IPS DF 6.9 (cell line): ENCODE measurements at regions not wholly inside any gene's neighbourhood (a gene's known extent, or its start where the extent isn't known, plus 50 kb on each side); places are given as distances from the start of the nearest gene placed in this dataset.

Experiments
- DNase-seq: peaks from one replicate; pipeline ENCODE4 v3.0.0-alpha.2; 2013; ENCODE audit warnings: low read depth, low spot score
- H3K27ac ChIP-seq: one replicate; pipeline ENCODE4 v1.5.1; 2013; ENCODE audit warnings: low read length, control low read depth
- H3K27me3 ChIP-seq: 2 replicates; pipeline ENCODE4 v1.6.1; 2013; ENCODE audit warnings: mild to moderate bottlenecking, low read length; ENCODE audit not compliant: control insufficient read depth, insufficient read depth
- H3K36me3 ChIP-seq: 2 replicates; pipeline ENCODE4 v1.6.1; 2013; ENCODE audit warnings: low read length; ENCODE audit not compliant: control insufficient read depth, insufficient read depth
- H3K4me1 ChIP-seq: 2 replicates; pipeline ENCODE4 v1.6.1; 2013; ENCODE audit warnings: low read length; ENCODE audit not compliant: control insufficient read depth, insufficient read depth
- H3K4me3 ChIP-seq: 2 replicates; pipeline ENCODE4 v1.5.1; 2013; ENCODE audit warnings: mild to moderate bottlenecking, low read length
- H3K9me3 ChIP-seq: 2 replicates; pipeline ENCODE4 v1.6.1; 2013; ENCODE audit warnings: low read length, inconsistent platforms; ENCODE audit not compliant: control insufficient read depth, insufficient read depth
- WGBS: extraction: QIAGEN DNeasy Blood & Tissue Kit; methylation state at CpG from one replicate; pipeline ENCODE4 v1.1.7; 2013; ENCODE audit warnings: mixed read lengths, missing lambda C conversion rate; ENCODE audit not compliant: insufficient read length, insufficient coverage; 5-methylcytosine and 5-hydroxymethylcytosine counted together

DNA sequence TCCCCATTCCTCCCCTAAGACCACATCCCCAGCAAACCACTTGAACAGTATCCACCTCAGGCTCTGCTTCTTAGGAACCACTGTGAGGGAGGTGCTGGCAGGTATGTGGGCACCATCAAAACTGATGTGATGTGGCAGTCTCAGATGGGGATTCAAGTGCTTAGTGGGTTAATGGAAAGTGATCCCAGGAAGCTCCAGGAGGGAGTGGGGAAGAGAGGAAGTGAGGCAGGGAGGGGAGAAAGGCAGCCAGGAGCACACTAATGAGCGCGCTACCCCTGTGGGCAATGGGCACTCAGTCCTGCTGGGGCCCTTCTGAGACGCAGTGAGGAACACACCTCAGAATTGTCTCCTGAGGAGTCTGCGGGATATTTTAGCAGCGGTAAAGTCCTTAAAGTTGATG, 263.1 kb upstream of the MOCS1 start:
- DNase-seq = no peak
- Histone ChIP-seq H3K4me3 (no peak overlapping the region), H3K36me3 (no peaks in the 10 kb centered on the region), H3K27me3 (no peaks in the 10 kb centered on the region), H3K27ac (no peak overlapping the region), H3K9me3 (no peaks in the 10 kb centered on the region), H3K4me1 (no peaks in the 10 kb centered on the region)
- WGBS = no CpG with 5 or more reads among the region's 5 CpGs

GRCh38 chr6:40196135-40196518, 261.9 kb upstream of the MOCS1 start:
- Histone ChIP-seq H3K27me3 (no peaks in the 10 kb centered on the region), H3K36me3 (no peaks in the 10 kb centered on the region), H3K9me3 (no peaks in the 10 kb centered on the region), H3K4me1 (no peaks in the 10 kb centered on the region), H3K4me3 (no peak overlapping the region), H3K27ac (no peak overlapping the region)
- WGBS = no CpG with 5 or more reads among the region's 4 CpGs
- DNase-seq = no peak

DNA sequence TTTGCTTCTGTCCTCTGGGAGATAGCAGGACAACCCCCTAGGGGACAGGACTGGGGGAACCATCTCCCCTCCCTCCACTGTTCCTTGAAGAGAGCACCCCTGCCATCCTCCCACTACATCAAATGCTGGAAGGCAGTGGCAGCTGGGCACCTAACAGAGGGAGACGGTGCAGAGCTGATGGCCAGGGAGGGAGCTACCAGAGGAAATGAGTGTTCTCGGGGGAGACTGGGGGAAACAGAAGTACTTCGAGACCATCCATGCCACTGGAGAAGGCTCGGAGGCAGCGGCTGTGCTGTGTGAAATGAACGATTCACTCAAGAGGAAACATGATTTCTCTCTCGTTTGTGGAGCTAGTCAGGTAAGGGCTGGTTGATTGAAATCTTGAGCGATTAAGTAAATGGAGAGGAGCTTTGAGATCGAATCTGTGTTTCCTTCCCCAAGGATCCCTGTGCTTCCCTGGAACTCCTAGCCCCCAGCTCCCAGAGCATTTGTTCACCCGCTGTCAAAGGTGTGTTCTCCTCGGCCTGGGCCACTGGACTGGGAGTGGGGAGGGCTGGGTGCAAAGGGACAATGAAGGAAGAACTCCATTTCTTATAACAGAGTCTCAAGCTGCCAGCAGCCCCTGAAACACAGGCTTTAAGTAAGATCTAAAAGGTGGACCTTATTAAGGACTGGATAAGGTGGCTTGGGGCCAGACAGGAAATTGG, 261.3 kb upstream of the MOCS1 start:
- no CpG with 5 or more reads among the region's 11 CpGs for WGBS
- Histone ChIP-seq H3K36me3 (no peaks in the 10 kb centered on the region), H3K27me3 (no peaks in the 10 kb centered on the region), H3K4me3 (no peak overlapping the region), H3K27ac (no peak overlapping the region), H3K9me3 (no peaks in the 10 kb centered on the region), H3K4me1 (no peaks in the 10 kb centered on the region)
- DNase-seq = no peak

DNA sequence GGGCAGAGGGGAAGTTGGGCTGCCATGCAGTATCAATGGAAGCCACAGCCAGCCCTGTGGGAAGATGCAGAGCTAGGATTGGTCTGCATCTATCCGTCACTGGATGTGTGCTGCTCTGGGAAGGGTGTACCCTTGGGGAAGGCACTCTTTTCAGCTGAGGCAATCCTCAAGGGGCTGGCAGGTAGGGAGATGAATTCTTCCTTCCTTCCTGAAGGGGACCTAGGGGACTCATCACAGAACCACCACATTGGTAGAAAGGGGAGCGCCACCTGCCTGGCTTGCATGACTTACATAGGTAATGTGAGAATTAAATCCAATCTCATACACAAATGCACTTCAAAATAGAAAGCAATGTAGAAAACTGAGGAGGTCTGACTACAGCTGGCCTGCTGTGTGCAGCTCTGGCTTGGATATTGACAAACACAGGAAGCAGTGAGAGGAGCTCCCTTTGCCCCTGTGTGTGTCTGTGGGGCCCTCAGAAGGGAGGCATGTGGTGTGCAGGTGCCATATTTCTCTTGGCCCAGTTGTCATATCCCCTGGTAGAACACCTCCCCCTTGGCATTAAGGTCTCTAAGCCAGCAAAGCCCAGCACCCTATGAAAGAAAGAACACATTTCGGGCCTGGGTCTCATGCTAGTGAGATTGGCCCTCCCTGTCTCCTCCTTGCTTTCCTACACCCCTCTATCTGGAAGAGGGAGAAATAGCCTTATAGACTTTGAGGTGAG, 260.3 kb upstream of the MOCS1 start:
- Histone ChIP-seq H3K4me1 (no peaks in the 10 kb centered on the region), H3K27me3 (no peaks in the 10 kb centered on the region), H3K9me3 (no peaks in the 10 kb centered on the region), H3K36me3 (no peaks in the 10 kb centered on the region), H3K27ac (no peak overlapping the region), H3K4me3 (no peak overlapping the region)
- no CpG with 5 or more reads among the region's 3 CpGs for WGBS
- no peak for DNase-seq

GRCh38 chr6:40192516-40192915, 258.3 kb upstream of the MOCS1 start:
- no CpG with 5 or more reads among the region's 4 CpGs for WGBS
- Histone ChIP-seq H3K36me3 (no peaks in the 10 kb centered on the region), H3K9me3 (no peaks in the 10 kb centered on the region), H3K4me1 (no peaks in the 10 kb centered on the region), H3K4me3 (no peak overlapping the region), H3K27ac (no peak overlapping the region), H3K27me3 (no peaks in the 10 kb centered on the region)
- DNase-seq = no peak

GRCh38 chr6:40188931-40189330, 254.7 kb upstream of the MOCS1 start:
- Histone ChIP-seq H3K36me3 (no peaks in the 10 kb centered on the region), H3K9me3 (peaks cover 2% of the 10 kb centered on the region; the same call in 1 of the 2 replicates), H3K27ac (no peak overlapping the region), H3K4me3 (no peak overlapping the region), H3K4me1 (no peaks in the 10 kb centered on the region), H3K27me3 (no peaks in the 10 kb centered on the region)
- WGBS = no CpG with 5 or more reads among the region's 1 CpG
- DNase-seq = no peak

DNA sequence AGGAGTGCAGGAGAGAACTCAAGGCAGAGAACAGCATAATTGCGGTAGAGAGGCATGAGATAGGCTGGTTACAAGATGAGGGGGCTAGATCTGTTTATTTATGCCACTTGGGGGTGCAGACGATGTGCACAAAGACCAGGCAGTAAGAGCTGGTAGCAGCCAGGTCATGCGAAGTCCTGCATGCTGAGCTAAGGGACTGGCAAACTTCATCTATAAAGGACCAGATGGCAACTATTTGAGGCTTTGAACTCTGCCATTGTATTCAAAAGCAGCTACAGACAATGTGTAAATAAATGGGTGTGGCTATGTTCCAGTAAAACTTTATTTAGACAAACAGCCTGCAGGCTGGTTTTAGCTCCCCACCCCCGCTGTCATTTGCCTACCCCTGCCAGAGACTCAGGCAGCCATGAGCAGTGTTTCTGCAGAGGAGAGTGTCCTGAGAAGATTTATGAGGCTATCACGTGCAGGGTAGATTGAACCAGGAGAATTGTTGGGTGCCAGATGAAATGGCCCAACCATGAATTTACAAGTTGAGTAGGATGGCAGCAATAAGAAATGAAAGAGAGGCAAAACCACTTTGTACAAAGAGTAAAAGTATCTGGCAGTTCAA, 253.4 kb upstream of the MOCS1 start:
- no CpG with 5 or more reads among the region's 5 CpGs for WGBS
- Histone ChIP-seq H3K4me3 (no peak overlapping the region), H3K36me3 (no peaks in the 10 kb centered on the region), H3K4me1 (no peaks in the 10 kb centered on the region), H3K27me3 (no peaks in the 10 kb centered on the region), H3K9me3 (peaks cover 3% of the 10 kb centered on the region; the same call in 1 of the 2 replicates), H3K27ac (no peak overlapping the region)
- no peak for DNase-seq

GRCh38 chr6:40185486-40185885, 251.2 kb upstream of the MOCS1 start:
- no CpG with 5 or more reads among the region's 1 CpG for WGBS
- Histone ChIP-seq H3K27ac (no peak overlapping the region), H3K4me1 (no peaks in the 10 kb centered on the region), H3K27me3 (no peaks in the 10 kb centered on the region), H3K4me3 (no peak overlapping the region), H3K9me3 (peaks cover 3% of the 10 kb centered on the region; the same call in 1 of the 2 replicates), H3K36me3 (no peaks in the 10 kb centered on the region)
- no peak for DNase-seq

DNA sequence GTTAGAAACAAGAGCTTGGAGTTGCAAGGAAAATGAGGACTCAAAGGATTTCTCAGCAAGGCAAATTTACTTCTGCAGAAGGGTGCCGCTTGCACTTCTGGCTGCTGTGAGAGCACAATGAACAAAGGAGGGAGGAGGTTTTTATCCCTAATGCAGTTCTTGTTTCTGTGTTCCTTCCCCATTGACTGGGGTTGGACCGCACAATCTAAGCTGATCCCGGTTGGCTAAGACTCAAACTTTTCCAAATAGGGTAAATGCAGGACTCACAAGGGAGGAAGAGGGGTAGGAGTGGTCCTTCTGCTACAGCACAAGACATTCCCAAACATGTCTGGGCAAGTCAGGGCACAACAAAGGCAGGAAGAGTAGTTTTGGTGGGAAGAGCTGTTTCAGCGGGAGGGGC, 249.6 kb upstream of the MOCS1 start:
- peaks cover 3% of the 10 kb centered on the region; the same call in 1 of the 2 replicates for H3K9me3 ChIP-seq
- H3K4me3 ChIP-seq = no peak overlapping the region
- no peak overlapping the region for H3K27ac ChIP-seq
- no peak for DNase-seq
- H3K27me3 ChIP-seq = no peaks in the 10 kb centered on the region
- H3K4me1 ChIP-seq = no peaks in the 10 kb centered on the region
- no peaks in the 10 kb centered on the region for H3K36me3 ChIP-seq
- no CpG with 5 or more reads among the region's 4 CpGs for WGBS

DNA sequence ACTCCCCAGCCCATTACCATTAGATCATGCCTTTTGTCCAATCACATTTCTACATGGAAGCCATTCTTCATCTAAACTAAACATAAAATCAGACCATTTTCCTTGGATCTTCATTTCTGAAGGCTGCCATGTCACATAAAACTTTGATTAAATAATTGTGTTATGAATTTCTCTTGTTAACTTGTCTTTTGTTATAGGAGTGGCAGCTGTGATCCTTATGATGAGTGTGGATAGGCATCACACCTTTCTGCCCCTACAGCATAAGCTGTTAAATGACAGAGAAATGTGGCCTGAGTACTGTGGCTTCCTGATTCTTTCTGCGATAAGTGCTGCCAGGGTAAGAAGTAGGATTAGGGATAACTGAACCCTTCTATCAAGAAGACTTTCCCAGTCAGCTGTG, 247.1 kb upstream of the MOCS1 start:
- Histone ChIP-seq H3K27ac (no peak overlapping the region), H3K9me3 (peaks cover 3% of the 10 kb centered on the region; the same call in 1 of the 2 replicates), H3K36me3 (no peaks in the 10 kb centered on the region), H3K4me1 (no peaks in the 10 kb centered on the region), H3K4me3 (no peak overlapping the region), H3K27me3 (no peaks in the 10 kb centered on the region)
- WGBS = no CpG with 5 or more reads among the region's 1 CpG
- DNase-seq = no peak
